SIG-M5 treated with dmso at 0.1 percent for 504 hours (cell line): ENCODE measurements at regions not wholly inside any gene's neighbourhood (a gene's known extent, or its start where the extent isn't known, plus 50 kb on each side); places are given as distances from the start of the nearest gene placed in this dataset.
"Not testable (repeated sequence)": the region's sequence is repeated elsewhere in the genome, so short reads cannot be mapped to it uniquely, and the experiment has no call there.

Experiments used
- DNase-seq: peaks from one replicate; lab custom pipeline; 2025; ENCODE audit not compliant: unreplicated experiment; lab: John Stamatoyannopoulos, UW

DNA sequence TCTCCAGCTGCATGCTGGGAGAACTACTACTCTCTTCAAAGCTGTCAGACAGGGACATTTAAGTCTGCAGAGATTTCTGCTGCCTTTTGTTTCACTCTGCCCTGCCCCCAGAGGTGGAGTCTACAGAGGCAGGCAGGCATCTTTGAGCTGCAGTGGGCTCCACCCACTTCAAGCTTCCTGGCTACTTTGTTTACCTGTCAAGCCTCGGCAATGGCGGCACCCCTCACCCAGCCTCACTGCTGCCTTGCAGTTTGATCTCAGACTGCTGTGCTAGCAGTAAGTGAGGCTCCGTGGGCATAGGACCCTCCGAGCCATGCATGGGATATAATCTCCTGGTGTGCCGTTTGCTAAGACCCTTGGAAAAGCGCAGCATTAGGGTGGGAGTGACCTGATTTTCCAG, 61.7 kb downstream of the DMRTA1 start:
- DNase-seq, result not testable (repeated sequence)

DNA sequence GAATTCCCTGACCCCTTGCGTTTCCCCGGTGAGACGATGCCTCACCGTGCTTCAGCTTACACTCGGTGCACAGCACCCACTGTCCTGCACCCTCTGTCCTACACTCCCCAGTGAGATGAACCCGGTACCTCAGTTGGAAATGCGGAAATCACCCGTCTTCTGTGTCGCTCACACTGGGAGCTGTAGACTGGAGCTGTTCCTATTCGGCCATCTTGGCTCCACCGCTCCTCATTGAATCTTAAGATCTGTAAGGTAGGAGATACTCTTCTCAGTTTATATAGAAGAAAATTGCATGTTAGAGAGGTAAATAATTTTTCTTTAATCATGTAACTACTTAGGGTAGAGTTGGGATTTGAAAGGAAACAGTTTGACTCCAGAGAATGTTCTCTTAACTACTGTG, 62.2 kb downstream of the DMRTA1 start:
- DNase-seq, result no peak

DNA sequence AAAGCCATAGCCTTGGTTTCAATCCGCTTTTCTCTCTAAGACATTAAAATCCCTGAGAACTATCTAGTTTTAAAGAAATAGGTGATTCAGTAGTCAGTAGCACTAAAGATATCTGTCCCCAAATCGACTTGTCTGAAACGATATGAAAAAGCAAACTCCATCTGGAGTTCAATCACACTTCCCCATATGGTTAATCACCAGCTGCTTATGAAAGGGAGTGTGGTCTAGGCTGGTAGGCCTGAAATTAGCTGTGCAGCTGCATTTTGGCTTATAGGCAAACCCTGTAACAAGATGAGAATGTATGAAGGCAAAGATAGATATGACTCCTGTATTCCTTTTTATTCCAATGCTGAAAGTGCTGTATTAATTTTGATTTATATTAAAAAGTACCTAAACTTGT, 65.9 kb downstream of the DMRTA1 start:
- no peak for DNase-seq

DNA sequence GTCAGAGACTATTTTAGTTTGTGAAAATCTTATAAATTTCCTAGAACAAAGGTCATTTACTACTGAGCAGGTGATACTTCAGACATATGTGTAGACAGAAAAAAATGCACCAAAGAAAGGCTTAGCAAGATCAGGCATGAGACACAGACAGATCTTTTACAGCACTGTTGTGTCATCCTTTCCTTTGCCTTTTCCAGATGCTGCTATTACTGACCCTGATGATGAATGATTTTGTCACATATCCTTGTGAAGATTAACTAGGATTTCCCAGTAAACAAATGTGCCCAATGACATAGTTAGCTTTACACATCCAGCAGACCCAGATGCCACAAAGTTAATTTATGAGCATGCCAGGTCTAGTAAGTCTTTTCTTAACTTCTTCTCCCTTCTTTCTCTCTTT, 68.2 kb downstream of the DMRTA1 start:
- DNase-seq, result no peak

DNA sequence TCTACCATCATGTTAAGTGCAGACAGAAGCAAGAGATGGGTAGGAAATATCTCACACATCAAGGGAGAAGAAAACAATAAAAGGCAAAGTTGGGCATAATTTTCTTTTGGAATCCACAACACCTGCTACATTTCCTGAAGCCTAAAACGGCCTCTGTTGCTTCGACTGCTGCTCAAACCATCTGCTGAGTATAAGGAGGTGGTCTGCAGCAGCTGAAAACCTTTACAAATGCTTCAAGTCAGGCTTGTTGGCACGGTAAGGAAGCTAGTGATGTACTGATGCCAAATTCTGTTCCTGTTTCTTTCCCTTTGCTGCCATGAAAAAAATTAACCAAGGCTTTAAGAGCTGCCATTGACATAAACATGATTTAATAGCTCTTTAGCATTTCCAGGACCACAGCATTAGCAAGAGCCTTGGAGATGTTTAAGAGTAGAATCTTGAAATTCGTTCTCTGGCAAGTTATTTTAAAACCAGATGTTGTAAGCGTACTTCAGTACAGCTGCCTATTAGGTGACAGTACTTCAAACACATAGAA, 75.6 kb downstream of the DMRTA1 start:
- no peak for DNase-seq

DNA sequence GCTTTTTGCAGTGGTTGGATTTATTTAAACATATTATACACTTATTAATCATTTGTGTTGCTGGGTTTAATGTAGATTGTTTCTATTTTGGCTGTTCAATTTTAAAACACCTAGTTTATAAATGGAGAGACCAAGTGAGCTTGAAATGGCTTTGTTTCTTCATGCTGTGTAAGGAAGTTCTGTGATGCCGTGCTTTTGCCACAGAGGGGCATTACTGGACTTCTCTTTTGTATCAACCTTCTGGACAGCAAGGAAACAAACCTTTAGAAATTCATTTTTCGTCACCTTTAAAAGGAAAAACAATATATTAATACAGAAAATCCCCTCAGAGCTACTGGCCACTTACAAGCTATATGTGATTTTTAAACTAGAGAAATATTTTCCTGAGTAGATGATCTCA, 81.9 kb downstream of the DMRTA1 start:
- DNase-seq, result peak; percentile 0

DNA sequence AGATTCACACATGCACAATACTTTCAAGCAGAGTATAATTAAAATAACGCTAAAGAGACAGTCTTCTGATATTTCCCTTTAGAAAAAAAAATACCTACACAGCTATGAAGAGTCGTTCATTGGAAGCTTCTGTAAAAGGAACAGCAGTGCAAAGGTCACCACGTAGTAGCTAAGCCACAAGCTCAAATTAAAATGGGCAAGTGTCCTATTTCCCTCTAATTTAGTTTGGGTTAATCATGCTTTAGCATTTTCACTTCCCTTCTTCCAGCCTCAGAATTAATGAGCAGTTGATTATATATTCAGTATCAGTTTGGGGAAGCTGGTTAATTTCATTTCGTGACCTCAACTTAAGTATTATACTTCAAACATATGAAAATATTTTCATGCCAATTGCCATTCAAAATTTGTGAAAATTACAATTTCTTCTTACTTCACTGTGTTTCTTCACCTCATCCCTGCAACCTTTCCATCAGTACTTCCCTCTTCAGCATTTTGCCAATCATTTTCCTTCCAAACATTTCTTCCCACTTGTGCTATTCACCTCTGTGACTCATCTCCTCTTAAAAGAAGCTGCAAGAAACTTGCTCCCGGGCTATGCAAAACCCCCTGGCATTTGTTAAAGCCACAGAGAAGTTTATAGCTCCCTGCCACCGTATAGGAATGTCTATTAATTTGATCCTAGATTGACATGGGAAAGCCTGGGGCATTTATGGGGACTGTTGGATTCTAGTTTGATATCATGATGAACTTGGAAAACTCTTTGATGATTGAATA, 83.0 kb downstream of the DMRTA1 start:
- DNase-seq, result no peak

DNA sequence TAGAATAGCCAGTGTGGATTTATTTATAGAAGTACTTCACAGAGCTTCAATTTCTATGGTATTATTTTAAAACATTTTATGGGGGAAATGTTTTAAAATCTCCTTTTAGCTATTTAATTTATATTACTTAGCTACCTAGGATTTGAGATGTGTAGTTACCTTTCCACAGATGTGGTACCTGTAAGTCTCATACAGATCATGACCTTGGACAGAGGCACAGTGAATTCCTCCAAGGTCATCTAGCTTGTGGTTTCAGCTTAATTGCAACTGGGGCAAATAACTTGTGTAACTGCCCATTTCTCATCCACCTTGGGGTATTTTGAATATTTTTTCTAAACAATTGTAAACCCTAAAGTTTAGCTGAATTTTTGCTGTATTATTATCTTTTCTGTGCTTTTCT, 89.2 kb downstream of the DMRTA1 start:
- no peak for DNase-seq

DNA sequence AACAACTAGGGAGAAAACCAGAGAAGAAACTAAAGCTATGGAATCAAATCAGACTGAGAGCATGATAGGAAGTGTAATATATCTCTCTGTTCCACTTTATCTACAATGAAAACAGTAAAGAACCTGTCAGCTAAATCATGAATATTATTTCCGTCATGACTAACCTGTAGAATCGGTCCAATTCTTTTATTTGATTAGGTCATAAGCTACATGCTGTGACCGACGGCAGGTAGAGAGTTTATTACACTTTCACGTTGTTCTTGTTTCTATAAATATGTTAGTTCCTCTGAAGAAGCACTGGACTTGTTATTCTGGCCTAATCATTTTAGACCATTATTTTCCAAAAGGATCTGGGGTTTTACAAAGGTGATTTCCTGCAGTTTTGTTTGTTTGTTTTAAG, 91.1 kb downstream of the DMRTA1 start:
- no peak for DNase-seq

DNA sequence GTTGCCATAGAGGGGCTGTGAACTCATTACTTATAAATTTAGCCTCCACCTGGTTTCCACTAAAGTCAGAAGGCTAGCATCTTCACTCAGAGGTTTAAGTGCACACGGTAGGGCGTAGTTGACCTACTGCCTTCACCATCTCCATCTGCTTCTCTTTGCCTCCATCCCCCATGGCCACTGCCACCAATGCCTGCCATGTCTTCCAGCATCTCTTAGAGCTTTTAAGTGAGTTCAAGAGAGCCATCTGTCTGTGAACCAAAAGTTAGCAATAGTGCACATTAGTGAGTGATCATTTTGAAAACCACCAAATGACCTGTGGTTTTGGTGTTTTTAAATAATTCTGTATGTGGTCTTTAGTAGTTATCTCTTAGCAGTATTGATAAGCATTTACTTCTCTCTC, 102.0 kb downstream of the DMRTA1 start:
- no peak for DNase-seq

DNA sequence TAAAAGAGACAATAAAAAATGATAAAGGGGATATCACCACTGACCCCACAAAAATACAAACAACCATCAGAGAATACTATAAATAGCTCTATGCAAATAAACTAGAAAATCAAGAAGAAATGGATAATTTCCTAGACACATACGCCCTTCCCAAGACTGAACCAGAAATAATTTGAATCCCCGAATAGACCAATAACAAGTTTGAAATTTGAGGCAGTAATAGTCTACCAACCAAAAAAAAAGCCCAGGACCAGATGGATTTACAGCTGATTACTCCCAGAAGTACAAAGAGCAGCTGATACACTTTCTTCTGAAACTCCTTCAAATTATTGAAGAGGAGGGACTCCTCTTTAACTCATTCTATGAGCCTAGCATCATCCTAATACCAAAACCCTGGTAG, 128.1 kb downstream of the DMRTA1 start:
- DNase-seq, result no peak

DNA sequence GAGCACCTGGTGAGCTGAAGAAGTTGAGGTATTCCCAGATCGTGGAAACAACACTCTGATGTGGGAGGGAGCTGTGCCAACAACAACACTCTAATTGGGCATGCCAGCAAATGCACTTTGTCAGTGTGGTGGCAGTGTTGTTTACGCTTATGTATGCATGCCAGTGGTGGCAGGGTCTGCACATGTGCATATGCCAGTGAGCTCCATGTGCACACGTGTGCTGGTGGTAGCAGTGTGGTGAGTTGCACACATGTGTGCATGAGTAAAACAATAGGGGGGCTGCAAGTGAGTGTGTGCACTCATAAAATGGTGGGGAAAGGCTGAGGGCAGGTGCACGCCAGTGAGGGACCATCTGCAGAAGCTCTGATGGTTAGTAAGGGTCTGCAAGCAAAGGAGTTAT, 134.2 kb downstream of the DMRTA1 start:
- no peak for DNase-seq

DNA sequence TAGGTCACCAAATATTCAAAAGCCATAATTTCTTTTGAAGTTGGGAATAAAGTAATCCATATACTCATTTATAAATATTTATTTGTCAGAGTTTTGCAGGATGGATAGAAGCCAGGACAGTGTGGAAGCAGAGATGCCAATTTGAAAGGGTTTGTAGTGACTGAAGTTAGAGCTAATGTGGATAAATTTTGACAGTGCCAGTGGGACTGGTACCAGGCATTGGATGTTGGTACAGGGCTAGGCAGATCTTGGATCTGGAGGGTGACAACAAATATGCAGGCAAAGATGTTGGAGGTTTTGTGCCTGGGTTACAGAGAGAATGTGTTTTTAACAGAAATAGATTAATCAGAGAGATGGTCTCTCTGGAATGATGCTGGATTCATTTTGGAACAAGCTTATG, 135.6 kb downstream of the DMRTA1 start:
- DNase-seq, result no peak

DNA sequence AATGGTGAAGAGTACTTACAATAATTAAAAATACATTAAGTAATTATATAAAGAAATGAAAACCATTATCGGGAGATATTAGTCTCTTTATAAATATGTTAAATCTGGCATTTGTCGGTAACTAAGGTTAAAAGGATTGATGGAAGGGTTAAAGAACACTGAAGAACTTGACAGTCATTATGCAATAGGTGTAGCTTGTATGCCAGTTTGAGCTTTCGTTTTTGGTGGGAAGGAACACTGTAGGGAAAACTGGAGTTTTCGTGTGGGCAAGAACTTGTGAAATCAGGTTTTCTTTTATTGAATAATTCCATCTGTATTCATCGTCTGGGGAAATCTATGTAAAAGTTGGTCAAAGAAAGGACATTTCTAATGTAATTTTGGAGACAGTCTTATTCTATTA, 142.3 kb downstream of the DMRTA1 start:
- DNase-seq, result no peak

DNA sequence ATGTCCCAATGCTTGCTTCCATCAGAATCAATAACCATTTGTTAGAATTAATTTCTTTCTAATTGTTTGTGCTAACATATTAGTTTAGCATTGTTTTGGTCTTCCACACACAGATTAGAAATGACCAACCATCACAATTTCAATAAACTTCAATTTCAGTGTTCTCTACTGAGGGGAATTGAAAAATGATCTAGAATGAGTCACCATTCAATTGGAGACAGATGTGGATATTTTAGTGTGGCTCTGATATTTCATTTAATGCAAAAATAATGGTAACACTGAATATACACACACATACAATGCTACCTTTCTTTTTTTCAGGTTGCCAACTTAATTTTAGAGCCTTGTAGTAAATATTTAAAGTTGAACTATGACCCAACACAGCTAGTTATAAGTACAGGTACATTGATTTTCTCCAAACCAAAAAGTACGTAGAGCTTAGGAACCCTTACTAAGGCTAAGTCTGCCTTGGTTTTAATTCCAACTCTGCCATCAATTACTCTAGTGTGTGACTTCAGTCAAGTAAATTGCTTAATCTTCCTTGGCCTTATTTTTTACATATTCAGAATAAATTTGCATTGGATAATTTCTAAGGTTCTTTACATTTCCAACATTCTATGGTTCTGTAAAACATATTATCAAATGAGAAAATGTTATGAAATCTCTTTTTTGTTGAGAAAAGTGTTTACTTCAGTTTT, 143.9 kb downstream of the DMRTA1 start:
- no peak for DNase-seq

DNA sequence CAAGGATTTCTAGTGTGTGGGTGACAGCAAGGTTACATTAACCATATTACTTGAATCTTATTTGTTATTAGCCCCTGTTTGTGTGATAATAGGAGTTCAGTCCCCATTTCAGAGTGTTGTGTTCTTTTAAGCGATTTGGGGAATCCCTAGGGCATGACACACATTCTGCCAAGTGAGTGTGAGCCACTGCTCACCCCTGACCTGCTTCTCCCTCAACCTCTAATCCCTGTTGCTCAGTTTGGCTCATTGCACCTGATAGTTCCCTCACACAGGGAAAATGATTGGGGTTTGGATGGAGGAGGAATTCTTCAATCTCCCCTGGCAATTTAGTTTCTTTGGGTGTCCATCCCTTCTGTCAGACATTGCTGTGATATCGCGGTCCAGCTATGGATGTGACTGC, 149.2 kb downstream of the DMRTA1 start:
- DNase-seq, result no peak

DNA sequence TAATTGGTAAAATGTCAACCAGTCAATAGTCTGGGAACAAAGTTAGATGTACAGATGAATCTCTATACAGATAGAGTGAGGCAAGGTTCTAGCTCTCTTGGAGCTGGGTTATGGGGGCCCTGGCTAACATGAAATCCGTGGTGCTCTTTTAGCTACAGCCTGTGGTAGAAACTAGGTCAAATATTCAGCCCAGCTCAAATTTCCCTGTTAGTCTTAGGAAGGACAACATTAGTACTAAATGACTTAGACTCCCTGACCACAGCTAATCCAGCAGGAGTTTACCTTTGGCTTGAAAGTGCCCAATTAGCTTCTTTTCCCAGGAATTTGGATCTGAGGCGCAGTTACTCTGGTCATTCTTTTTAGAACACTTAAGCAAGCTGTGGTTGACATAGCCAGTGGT, 170.5 kb downstream of the DMRTA1 start:
- DNase-seq, result no peak

DNA sequence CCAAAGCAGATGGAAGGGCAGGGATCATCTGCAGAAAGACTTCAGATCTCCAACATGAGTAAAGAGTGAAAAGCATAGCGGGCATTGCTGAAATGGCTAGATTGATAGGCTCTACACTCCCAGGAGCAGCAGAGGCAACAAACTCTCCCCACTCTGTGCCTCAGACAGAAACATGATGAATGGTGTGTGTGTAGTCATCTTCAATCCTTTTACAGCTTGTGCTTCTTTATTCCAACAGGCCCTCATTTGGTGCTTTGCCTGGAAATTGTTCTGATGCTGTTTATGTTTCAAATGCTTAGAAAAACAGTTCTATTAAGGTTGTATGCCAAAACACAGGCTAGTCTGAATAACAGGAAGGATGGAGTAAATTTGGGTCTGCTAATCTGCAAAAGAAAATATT, 176.2 kb downstream of the DMRTA1 start:
- no peak for DNase-seq

DNA sequence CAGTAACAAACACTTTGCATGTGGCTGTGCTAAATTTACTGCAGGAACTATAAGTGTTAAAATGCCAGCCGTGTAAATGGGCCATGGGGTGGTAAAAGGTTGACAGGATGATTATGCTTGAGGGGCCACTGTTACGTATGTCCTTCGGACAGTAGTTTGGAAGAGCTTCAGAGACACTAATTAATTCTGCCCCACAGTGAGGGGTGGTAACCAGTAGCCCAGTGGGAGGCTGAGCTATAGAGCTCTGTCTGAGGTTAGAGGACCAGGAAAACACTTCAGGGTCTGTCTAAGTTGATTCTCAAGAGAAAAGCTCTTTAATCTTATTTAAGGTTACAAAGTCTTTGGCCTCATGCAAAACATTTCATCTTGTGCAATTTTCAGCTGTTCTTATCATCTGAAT, 176.6 kb downstream of the DMRTA1 start:
- no peak for DNase-seq

DNA sequence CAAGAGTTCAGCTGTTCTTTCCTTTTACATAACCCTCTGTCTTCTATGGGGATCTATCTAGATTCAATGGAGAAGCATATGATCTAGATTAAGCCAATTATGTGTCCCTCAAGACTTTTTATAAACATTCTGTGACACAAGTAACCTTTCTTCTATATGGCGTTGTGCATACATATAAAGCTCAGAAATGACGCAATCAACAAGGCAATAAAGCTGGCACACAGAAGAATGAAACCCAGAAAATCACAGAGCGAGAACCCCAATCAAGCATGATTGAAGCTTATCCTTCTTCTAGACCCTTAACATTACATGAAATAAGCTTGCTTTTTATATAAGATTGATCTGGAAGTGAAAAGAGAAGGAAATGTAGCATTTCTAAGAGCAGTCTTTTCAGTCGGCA, 178.9 kb downstream of the DMRTA1 start:
- no peak for DNase-seq

DNA sequence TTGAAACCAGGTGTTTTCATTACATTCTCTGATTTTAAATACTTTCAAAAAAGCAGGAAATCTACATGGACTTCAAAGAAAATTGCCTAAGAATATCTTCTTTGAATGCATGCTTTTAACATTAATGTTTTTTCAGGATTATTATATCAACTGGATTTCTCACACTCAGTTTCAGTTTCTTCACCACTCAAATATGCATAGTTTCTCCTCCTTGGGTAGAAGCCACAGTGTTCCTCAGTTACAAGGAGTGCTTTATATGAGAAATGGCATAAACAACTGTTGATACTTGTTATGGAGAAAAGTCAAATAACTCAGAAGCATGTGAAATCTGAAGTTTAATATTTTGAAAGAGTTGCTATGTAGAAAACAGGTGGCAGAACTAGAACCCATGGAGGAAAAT, 196.9 kb downstream of the DMRTA1 start:
- DNase-seq, result no peak

DNA sequence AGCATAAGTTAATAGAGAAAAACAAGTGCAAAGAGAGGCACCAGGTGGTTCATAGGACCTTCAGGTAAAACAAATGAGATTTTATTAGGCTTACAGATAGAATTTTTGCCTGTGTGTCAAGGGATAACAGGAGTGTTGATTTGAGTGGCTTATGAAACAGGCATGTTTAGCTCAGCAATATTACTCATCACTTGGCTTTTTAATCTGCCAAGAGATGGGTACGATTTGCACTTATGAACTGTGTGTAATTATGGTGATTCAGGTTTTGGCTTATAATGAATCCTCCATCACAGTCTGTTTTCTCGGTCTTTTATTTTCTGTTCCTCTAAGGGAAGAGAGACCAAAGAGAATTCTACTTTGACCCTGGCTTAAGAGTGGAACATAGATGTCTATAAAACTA, 199.3 kb downstream of the DMRTA1 start:
- DNase-seq, result no peak

DNA sequence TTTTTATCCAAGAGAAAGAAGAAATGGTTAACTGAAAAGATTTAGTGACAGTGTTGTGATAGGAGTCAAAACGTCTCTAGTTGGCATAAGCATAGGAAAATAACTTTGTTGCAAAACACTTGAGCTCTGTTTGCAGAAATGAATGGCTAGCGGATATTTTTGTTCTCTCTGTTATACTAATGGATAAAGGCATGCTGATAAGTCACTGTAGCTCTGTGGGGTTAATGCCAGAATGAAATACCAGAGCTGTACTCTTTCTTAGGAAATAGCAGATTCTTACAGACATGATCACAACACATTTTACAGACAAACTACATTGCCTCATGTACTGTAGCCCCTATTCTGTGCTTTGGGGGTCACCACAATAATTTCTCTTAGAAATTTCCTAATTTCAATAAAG, 202.8 kb downstream of the DMRTA1 start:
- DNase-seq, result no peak
